ENCODE measurements at regions not wholly inside any gene's neighbourhood (a gene's known extent, or its start where the extent isn't known, plus 50 kb on each side); places are given as distances from the start of the nearest gene placed in this dataset.

DNA sequence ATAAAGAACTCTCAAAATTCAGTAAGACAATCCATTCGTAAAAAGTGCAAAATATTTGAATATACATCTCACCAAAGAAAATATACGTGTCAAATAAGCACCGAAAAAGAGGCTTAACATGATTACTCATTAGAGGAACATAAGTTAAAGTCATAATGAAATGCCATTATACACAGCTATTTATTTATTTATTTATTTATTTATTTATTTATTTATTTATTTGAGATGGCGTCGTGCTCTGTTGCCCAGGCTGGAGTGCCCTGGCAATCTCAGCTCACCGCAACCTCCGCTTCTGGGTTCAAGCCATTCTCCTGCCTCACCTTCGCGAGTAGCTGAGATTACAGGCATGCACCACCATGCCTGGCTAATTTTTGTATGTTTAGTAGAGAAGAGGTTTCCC, 203.6 kb upstream of the UBASH3B start:
- no peak for DNase-seq (ENCODE audit: extremely low read depth, low read depth, low spot score)

- DNase-seq (ENCODE audit: extremely low read depth, low read depth, low spot score) = no peak
These were observed 213.9 kb upstream of the UBASH3B start for GRCh38 chr11:122441666-122442035.

GRCh38 chr11:122440811-122441665, 214.5 kb upstream of the UBASH3B start:
- DNase-seq (ENCODE audit: extremely low read depth, low read depth, low spot score) = no peak

DNA sequence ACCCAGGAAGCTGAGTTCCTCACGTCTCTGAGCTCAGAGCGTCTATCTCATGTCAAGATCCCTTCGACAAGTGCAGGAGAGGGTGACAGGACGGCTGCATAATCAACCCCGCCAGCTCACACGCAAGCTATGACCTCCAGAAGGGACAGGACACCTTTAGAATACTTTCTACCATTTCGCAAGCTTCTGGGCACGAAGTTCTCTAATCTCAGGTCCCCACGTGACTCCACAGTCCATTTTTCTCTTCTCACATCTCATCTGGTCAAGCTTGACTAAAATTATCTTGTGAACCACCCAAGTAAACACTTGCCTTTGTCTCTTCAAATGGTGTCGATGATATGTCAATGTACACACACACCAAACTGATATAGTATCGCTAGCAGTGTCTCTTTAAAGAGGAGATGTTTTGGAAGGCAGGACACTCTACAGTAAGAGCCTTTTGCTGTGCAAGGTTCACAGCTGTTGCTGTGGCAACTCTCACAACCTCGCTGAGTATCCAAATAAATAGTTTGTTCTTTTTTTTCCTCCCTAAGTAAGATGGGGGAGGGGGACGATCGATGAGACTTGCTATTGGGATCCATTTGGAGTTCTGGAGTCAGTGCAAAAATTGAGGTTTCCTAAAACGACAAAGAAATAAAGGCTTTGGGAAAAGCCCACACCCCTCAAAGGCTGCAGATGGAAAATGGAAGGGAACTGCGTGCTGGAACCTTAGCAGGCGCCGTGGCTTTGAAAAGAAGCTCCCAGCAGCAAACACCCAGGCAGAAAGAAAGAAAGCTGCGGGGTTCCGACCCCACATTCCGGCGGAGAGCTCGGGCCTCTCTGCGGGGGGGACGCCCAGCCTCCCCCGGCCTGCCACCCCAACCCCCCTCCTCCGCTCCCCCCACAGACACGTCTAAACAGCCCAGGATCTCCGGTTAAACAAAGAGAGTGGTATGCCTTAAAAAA, 215.4 kb upstream of the UBASH3B start:
- DNase-seq (ENCODE audit: extremely low read depth, low read depth, low spot score) = no peak

DNA sequence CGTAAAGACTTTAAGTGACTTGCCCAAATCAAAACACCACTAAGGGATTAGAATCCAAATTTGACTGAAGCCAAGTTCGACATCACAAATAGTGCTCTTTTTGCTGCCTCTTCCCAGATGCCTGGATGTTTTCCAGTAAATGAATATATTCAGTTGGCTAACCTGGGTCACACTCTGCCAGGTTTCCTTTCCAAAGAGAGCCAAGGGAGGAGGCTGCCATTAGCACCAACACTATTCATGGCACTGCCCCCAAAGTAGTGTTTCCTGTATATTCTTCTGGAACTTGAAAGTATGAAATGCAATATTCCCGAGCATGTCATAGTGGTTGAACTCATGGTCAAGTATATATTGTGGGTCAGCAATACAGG, 219.3 kb upstream of the UBASH3B start:
- no peak for DNase-seq (ENCODE audit: extremely low read depth, low read depth, low spot score)

DNA sequence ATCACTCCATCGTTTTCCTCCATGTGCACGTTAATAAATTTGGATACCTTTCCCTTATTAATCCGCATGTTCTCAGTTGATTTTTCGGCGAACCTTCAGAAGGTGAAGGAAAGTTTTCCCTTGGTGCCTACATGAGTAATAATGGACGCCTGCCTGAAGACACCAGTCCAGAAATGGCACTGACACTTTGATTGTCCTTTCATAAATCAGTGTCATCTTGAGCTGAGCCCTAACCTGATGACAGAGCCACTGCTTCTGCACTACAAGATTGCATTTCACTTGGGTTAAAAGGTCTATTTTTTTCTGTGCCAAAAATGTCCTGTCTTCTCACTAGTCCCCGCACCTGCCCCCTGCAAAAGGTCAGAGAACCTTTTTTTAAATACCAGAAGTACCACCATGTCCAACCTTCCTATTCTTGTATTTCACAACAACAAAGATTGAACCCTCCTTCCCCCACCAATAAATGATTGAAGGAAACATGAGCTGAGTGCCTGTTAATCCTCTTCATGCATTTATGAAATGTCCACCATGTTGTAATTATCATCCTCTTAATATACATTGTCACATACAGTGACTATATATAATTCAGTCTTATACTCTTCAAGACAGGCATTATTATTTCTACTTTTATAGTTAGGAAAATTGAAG, 219.9 kb upstream of the UBASH3B start:
- DNase-seq (ENCODE audit: extremely low read depth, low read depth, low spot score) = no peak

DNA sequence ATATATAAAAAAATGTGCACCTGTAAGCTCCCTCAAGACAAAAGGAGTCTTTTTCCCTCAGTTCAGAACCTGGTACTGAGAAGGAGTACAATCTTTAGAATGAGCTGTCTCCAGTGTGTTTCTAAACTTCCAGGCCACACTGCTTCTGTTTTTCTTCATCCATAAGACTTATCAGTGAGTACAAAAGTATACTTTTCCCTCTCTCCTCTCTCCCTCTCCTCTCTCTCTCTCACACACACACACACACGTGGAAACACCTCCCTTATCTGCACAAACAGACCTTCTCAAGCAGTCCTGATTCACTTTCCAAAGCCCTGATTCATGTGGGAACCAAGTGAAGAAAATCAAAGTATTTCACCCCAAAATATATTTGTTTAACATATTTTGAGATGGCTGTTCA, 220.7 kb upstream of the UBASH3B start:
- DNase-seq (ENCODE audit: extremely low read depth, low read depth, low spot score) = no peak

GRCh38 chr11:122430490-122430889, 225.0 kb upstream of the UBASH3B start:
- DNase-seq (ENCODE audit: extremely low read depth, low read depth, low spot score) = no peak

GRCh38 chr11:122426073-122426472, 229.4 kb upstream of the UBASH3B start:
- DNase-seq (ENCODE audit: extremely low read depth, low read depth, low spot score) = no peak

DNA sequence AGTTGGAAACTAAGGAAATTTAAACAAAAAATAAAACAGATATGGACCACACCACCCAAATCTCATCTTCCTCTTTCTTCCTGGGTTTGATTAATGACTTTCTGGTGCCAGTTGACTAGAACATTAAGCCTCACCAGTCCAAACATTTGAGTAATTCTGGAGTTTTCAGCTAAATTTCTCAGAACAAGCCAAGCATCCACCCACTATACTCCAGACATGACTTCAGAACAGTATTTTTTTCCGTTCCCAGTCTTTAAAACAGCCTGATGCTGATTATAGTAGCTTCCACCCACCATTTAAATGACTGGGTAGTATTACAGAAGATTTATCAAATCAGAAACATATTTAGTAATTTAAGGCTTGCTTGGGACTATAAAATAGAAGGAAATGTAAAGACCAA, 230.9 kb upstream of the UBASH3B start:
- no peak for DNase-seq (ENCODE audit: extremely low read depth, low read depth, low spot score)

DNA sequence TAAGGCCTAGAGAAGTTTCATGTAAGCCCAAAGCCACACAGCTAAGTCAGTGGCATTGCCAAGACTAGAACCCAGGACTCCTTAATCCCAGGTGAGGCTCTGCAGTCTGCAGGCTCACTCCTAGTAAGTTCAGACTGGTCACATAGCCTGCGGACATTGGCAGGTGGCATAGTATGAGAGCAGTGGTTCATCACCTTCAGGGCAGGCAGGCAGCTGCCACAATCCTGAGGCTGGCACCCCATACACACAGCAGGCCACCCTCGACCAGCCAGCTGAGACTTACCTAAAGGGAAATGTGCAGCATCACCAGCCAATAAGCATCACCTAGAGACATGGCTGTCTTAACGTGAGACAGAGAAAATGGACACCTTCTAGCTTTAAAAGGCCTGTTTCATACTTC, 231.6 kb upstream of the UBASH3B start:
- no peak for DNase-seq (ENCODE audit: extremely low read depth, low read depth, low spot score)

GRCh38 chr11:122423273-122423672, 232.2 kb upstream of the UBASH3B start:
- DNase-seq (ENCODE audit: extremely low read depth, low read depth, low spot score) = no peak

- no peak for DNase-seq (ENCODE audit: extremely low read depth, low read depth, low spot score)
These were observed 232.8 kb upstream of the UBASH3B start for GRCh38 chr11:122422682-122423081.

DNA sequence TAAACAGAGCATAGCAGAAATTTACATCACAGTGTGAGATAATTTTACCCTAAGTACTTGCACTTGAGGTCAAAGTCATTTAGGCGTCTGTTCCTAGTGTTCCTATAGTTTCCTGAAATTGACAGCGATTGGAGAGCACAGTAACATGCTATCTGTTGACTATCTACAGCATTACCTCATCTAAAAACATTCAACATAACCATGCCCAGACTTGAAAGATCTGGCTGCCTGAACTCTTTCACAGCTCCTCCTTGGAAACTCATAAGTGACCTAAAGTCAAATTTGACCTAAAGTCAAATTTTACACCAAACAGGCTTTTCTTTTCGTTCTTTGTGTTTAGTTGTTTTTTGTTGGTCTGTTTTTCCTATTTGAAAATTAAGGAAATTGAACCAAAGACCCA, 233.8 kb upstream of the UBASH3B start:
- no peak for DNase-seq (ENCODE audit: extremely low read depth, low read depth, low spot score)

GRCh38 chr11:122418032-122418431, 237.5 kb upstream of the UBASH3B start:
- DNase-seq (ENCODE audit: extremely low read depth, low read depth, low spot score) = no peak

DNA sequence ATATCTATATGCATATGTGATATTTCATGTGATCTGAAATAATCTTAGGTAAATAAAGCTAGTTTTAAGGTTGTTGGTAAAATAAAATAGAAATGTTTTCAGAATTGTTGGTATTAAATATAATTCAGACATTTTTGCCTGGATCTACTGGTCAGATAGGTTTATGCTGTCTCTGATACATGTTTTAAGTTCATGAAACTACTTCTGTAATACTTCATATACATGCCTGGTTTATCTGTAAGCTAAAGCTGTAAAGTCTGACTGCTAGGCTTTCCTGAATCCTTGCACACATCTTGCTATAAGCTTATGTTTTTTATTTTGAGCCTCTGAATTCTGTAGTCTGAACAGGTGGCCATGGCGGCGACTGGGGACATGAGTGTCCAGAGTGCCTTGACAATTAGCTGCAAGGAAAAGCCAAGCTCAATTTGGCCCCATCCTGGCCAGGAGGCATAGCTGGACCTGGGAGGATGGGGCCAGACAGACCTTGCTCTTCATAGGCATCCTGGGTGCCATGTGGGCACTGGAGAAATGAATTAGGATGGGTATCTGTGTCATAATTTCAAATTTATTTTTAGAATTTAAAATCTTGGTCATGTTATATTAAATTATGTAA, 241.0 kb upstream of the UBASH3B start:
- no peak for DNase-seq (ENCODE audit: extremely low read depth, low read depth, low spot score)

- no peak for DNase-seq (ENCODE audit: extremely low read depth, low read depth, low spot score)
These were observed 241.8 kb upstream of the UBASH3B start for GRCh38 chr11:122413677-122414076.

DNA sequence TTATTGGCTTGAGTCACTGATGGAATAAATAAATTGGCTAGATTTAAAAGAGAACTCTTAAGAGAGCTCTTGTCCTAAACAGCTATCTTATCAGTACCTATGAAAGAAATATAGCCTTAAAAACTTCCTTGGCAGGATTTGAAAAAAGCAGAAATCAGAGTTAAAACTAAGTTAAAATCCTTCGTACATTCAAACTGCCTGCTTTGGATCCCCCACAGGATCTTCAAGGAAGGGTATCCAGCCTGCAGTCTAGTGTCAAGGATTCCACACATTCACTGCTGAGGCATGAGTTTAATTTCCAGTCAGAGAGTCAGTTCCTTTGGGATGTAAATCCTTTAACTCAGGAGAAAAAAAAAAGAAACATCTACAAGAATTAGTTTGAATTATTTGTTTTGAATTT, 242.9 kb upstream of the UBASH3B start:
- no peak for DNase-seq (ENCODE audit: extremely low read depth, low read depth, low spot score)

DNA sequence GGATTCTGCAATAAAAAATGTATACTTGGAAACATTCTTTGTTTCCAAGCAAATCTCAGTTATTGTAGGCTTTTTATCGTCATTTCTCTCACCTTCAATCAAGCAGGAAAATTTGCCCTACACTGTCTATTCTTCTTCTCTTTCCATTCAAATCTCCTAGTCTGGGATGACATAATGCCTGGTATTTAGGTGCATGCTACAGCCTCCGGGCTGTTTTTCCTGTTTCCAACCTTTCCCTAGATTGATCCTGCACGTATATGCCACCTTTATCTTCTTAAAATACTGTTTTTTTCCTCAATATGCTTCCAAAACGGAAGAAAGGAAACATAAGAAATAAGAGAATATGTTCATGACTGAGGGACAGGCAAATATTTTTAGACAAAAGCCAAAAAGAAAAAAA, 249.1 kb upstream of the UBASH3B start:
- no peak for DNase-seq (ENCODE audit: extremely low read depth, low read depth, low spot score)

- DNase-seq (ENCODE audit: extremely low read depth, low read depth, low spot score) = no peak
These were observed 249.8 kb upstream of the UBASH3B start for GRCh38 chr11:122405547-122406341.

Data from glomerular endothelial cell (primary cell).